ENCODE measurements at regions not wholly inside any gene's neighbourhood (a gene's known extent, or its start where the extent isn't known, plus 50 kb on each side); places are given as distances from the start of the nearest gene placed in this dataset.

- TF ChIP-seq POLR2AphosphoS5 (IDR thresholded peaks at IDR 0.05) (no peak), POLR2A (IDR thresholded peaks at IDR 0.05) (no peak)
These were observed 443.1 kb downstream of the TTLL7 start for GRCh38 chr1:83555871-83556270.

Measured in upper lobe of left lung (tissue), 4 donors.